ENCODE measurements at regions not wholly inside any gene's neighbourhood (a gene's known extent, or its start where the extent isn't known, plus 50 kb on each side); places are given as distances from the start of the nearest gene placed in this dataset.

- DNase-seq (ENCODE audit: low read depth, low spot score) = no peak
Observed at GRCh38 chr2:41764131-41764530, 283.7 kb upstream of the PKDCC start.

GRCh38 chr2:41764919-41765318, 282.9 kb upstream of the PKDCC start:
- DNase-seq (ENCODE audit: low read depth, low spot score) = no peak

DNA sequence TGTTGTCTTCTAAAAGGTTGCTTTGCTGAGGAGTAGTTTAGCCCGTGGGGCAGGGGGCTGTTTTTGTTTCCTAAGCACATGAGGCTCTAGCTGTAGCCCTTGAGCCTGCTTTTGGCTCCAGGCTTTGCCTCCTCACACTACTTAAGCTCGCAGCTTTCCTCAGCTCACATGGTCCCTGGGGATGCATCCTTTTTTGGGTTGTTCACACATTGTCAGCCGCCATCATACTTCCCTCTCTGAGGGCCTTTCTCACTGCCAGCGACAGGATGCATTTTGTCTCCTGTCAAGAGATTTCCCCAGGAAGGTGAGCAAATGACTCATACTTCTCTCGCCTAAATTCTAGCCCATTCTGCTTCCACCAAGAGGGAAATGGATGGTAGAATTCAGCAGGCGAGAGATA, 279.5 kb upstream of the PKDCC start:
- DNase-seq (ENCODE audit: low read depth, low spot score) = no peak

DNA sequence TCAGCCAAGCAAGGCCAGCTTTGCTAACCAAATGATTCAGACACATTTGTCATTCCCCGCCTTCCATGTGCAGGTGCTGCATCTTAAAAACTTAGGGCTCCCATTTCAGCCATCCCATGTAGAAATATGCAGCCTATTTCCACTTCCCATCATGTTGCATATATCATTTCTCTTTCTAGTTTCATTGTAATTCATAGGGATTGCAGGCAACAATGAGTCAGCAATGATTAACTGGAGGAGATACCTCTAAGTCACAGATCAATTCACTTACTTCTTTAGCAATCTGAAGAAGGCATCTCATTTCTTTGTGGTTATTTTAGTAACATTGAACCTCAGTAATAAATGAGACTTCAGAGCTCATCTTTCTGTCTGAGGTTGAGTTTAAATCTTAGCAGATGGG, 276.1 kb upstream of the PKDCC start:
- DNase-seq (ENCODE audit: low read depth, low spot score) = no peak

- no peak for DNase-seq (ENCODE audit: low read depth, low spot score)
Observed at GRCh38 chr2:41772697-41773096, 275.1 kb upstream of the PKDCC start.

GRCh38 chr2:41774011-41774605, 273.7 kb upstream of the PKDCC start:
- no peak for DNase-seq (ENCODE audit: low read depth, low spot score)

GRCh38 chr2:41775366-41776025, 272.3 kb upstream of the PKDCC start:
- DNase-seq (ENCODE audit: low read depth, low spot score) = no peak

GRCh38 chr2:41779888-41780287, 267.9 kb upstream of the PKDCC start:
- DNase-seq (ENCODE audit: low read depth, low spot score) = no peak

DNA sequence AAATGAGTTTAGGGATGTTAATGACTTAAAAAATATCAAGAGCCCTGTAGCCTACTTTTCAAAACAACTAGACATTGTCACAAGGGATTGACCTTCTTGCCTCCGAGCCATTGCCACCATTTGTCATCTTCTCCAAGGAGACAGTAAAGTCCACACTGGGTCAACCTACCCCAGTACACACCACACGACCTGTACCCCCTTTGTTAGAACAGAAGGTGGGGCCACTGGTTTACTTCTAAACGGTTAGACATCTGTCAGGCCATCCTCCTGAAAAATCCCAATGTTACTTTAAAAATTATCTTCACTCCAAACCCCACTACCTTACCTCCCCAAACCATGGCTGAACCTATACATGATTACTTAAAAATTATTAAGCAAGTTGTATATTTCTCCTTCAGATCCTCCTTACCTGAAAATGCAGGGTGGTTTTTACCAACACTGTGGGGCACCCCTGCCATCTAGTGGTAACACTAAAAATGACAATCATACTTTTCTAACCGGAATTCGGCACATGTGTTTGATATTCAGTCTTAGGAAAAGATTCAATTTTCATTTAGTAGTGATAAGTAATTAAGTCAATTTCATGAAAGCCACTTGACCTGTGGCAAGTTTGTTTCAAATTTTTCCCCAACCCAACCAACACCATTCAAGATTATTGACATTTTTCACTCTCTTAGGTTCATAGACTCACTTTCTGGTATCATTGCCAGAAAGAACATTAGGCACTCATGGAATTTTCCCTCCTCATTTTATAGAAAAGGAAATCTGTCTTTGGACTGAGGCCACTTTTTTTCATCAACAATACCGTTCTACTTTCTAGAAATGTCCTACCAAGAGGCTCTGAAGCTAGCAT, 265.3 kb upstream of the PKDCC start:
- no peak for DNase-seq (ENCODE audit: low read depth, low spot score)

DNA sequence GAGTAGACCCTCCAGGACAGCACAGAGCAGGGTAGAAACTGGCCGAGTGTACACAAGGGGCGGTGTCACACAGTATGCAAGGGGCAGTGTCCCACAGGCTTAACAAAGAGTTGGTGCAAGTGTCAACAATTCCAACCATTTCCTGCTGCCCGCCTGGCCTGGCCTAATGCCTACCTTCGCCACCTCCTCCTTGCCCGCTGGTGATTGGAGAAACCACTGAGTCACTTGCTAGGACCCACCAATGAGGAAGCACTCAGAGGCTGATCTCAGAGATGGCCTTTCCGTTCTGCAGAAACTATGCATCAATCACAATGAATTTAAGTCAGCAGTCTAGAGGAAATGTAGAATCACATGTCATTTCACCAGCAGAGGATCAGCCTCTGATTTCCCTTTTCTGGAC, 263.3 kb upstream of the PKDCC start:
- DNase-seq (ENCODE audit: low read depth, low spot score) = no peak

GRCh38 chr2:41785251-41786022, 262.4 kb upstream of the PKDCC start:
- no peak for DNase-seq (ENCODE audit: low read depth, low spot score)

DNA sequence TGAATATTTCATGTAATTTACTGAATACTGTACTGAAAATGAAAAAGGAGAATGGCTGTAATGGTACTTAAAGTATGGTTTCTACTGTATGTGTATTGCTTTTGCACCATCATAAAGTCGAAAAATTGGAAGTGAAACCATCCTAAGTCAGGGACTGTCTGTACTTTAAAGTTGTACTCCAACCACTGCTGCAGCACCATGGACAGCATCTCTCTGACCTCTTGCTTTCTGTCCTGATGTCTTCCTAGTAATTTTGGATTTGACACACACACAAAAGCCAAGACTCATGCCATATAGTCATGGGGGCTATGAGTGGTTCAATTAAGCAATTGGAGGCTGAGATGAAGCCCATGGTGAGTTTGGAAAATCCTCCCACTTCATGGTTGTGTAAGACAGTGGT, 256.3 kb upstream of the PKDCC start:
- DNase-seq (ENCODE audit: low read depth, low spot score) = no peak

DNA sequence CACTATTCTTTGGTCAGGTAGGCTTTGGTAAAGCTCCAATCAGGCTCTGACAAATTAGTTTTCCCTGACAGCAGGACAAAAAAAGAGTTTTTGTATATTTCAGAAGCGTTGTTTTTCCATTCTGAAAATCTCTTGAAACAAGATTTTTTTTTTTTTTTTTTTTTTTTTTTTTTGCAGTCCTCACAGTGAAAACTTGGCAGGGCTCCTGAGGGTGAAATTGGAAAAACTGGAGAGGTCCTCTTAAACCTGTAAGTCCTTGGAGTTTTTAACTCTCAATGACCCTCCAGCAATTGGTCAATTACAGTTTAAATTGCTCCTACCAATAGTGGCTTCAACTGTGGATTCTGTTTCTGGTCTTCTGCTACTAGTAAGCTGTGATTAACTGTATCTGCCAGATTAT, 244.5 kb upstream of the PKDCC start:
- no peak for DNase-seq (ENCODE audit: low read depth, low spot score)

DNA sequence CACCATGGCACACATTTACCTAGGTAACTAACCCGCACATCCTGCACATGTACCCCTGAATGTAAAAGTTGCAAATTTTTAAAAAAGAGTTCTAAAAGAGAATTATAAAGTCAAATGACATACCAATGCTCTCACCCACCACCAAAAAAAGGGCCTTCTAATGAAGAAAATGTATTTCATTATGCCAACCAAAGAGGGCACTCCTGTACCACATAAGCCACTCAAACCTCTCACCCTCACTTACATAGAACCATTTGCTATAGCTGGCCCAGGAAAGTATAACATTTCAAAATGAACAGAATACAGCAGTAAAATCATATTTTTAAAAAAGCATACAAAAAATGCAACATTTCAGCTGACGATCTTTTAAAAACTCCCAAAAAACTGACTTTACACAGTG, 241.5 kb upstream of the PKDCC start:
- DNase-seq (ENCODE audit: low read depth, low spot score) = no peak

GRCh38 chr2:41821167-41821566, 226.7 kb upstream of the PKDCC start:
- DNase-seq (ENCODE audit: low read depth, low spot score) = no peak

- no peak for DNase-seq (ENCODE audit: low read depth, low spot score)
Observed at GRCh38 chr2:41826921-41827320, 220.9 kb upstream of the PKDCC start.

DNA sequence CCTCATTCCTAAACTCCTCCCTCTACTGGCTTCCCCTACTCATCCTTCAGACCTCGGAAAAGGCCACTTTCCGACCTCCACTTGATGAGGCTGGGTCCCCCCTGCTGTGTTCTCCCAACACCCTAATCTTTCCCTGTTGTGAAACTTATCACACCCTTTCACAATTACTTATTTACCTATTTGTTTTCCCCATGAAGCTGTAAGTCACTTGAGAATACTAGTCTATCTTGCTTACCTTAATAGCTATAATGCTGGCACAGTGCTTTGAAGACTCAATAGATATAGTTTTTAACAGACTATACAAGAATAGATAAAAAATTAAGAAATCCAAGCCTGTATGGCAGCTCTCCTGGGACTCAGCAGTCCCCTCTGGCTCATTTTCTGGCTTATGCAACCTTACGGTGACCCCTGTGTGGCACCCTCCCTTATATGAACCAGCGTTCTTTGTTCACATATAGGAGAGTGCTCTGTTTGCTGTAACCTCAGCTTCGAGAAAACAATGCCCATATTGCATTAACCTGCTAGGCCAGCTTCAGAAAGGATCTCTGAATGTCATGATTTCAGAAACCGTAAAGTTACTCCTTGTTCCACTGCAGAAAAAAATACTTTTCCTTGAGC, 220.4 kb upstream of the PKDCC start:
- no peak for DNase-seq (ENCODE audit: low read depth, low spot score)

GRCh38 chr2:41828052-41828643, 219.7 kb upstream of the PKDCC start:
- DNase-seq (ENCODE audit: low read depth, low spot score) = no peak

DNA sequence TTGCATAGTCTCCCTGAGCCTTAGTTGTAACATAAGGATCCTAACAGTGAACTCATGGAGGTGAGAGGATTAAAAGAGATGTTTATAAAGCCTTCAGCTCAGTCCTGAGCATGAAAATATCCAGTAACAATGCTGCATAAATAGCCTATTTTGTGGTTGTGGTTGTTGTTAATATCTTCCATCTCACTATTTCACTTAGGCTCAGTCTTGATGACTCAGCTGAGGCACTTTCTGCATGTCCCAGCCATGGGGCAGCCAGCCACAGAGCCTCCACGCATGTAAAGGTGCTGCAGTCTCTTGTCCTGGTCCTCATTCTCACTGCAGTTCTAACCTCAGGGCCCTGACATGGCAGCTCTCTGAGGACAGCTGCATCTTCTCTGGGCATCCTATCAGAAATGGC, 218.8 kb upstream of the PKDCC start:
- DNase-seq (ENCODE audit: low read depth, low spot score) = no peak

DNA sequence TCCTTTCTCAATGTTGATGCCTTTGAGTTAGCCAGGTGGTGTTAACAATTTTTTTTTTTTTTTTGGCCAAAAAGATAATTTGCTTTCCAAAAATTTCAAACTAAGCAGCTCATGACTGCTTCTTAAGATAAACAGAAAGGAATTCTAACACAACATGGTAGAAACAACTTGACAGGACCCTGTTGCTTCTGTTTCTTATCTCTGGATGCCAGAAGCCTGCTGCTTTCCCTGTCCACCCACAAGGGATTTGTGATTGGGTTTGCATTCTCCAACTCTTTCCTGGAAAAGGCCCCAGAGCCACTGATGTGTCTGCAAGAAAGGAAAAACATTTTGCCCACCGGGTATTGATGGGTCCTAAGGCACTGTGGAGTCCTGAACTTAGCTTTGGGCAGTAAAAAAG, 217.2 kb upstream of the PKDCC start:
- DNase-seq (ENCODE audit: low read depth, low spot score) = no peak

DNA sequence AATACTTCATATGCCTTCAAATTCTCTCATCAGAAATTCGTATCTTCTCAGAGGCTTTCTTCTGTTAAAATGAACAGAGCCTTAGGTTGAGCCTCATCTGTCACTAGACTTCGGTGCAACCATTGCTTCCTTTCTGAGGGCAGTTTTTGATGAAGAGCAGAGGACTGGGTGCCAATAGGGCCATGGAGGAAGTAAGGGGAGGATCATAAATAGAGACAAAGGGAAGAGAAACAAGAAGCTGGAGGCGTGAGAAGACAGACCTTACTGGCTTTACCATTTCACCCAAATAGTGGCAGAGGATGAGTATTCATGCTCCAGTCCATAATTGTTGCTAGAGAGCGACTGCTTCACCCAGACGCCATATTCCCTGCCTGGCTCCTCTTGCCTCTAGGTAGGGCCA, 215.6 kb upstream of the PKDCC start:
- no peak for DNase-seq (ENCODE audit: low read depth, low spot score)

Data from ELF-1 (cell line).